ENCODE measurements at regions not wholly inside any gene's neighbourhood (a gene's known extent, or its start where the extent isn't known, plus 50 kb on each side); places are given as distances from the start of the nearest gene placed in this dataset.
A peak's percentile ranks its signal among the peaks of the same experiment; 100 is the strongest.

DNA sequence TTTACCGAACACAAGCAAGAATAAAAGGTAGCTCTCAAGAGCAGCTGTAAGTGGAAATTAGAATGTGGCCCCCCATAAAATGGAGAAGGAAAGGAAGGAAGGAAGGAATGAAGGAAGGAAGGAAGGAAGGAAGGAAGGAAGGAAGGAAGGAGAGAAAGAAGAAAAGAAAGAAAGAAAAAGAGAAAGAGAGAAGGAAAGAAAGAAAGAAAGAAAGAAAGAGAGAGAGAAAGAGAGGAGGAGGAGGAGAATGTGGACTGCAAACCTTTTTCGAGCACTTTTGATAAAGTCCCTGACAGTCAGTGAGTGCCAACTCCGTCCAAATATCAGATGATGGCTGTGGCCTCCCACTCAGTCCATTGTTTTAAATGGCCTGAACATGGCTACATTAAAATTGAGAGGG, 53.8 kb upstream of the SNX2 start:
- DNase-seq = no peak

DNA sequence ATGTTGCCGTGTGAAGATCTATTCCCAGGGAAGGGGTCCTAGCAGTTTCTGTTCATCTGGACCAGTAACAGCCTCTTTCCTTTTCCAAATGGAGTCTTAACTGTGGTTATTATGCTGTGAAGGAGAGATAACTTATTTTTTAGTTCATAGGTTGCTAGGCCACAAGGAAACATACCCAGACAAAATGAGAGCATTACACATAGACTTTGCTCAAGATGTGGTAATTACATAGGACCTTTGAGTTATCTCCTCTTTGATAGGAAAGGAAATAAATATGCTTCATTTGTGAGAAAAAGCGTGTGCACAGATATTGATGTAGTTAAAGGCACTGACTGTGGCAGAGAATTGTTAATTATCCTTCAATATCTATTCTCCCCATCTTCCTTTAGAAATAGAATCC, 52.5 kb upstream of the SNX2 start:
- no peak for DNase-seq

- DNase-seq = peak; percentile 80
Measured at GRCh38 chr5:122723606-122724352, 51.1 kb upstream of the SNX2 start.
